ENCODE measurements at regions not wholly inside any gene's neighbourhood (a gene's known extent, or its start where the extent isn't known, plus 50 kb on each side); places are given as distances from the start of the nearest gene placed in this dataset.

- no peak for TF ChIP-seq CTCF (IDR thresholded peaks at IDR 0.05; ENCODE audit: borderline replicate concordance, insufficient read depth, low read depth, low read length)
- no peak overlapping the region for H3K4me3 ChIP-seq (ENCODE audit: low read depth, low read length)
Measured at GRCh38 chr10:47209466-47209865, 90.5 kb upstream of the GDF10 start.

GRCh38 chr10:47214520-47214919 lies 85.5 kb upstream of the GDF10 start:
- H3K4me3 ChIP-seq (ENCODE audit: low read depth, low read length) = no peak overlapping the region
- no peak for TF ChIP-seq CTCF (IDR thresholded peaks at IDR 0.05; ENCODE audit: borderline replicate concordance, insufficient read depth, low read depth, low read length)

- TF ChIP-seq CTCF (IDR thresholded peaks at IDR 0.05; ENCODE audit: borderline replicate concordance, insufficient read depth, low read depth, low read length) = no peak
- H3K4me3 ChIP-seq (ENCODE audit: low read depth, low read length) = no peak overlapping the region
Measured at GRCh38 chr10:47217113-47217512, 82.9 kb upstream of the GDF10 start.

- no peak for TF ChIP-seq CTCF (IDR thresholded peaks at IDR 0.05; ENCODE audit: borderline replicate concordance, insufficient read depth, low read depth, low read length)
- no peak overlapping the region for H3K4me3 ChIP-seq (ENCODE audit: low read depth, low read length)
Measured at GRCh38 chr10:47218803-47219202, 81.2 kb upstream of the GDF10 start.

GRCh38 chr10:47222461-47222860 lies 77.5 kb upstream of the GDF10 start:
- no peak overlapping the region for H3K4me3 ChIP-seq (ENCODE audit: low read depth, low read length)
- TF ChIP-seq CTCF (IDR thresholded peaks at IDR 0.05; ENCODE audit: borderline replicate concordance, insufficient read depth, low read depth, low read length) = no peak

GRCh38 chr10:47223236-47223635 lies 76.8 kb upstream of the GDF10 start:
- H3K4me3 ChIP-seq (ENCODE audit: low read depth, low read length) = no peak overlapping the region
- no peak for TF ChIP-seq CTCF (IDR thresholded peaks at IDR 0.05; ENCODE audit: borderline replicate concordance, insufficient read depth, low read depth, low read length)

GRCh38 chr10:47224546-47225218 lies 75.3 kb upstream of the GDF10 start:
- no peak for TF ChIP-seq CTCF (IDR thresholded peaks at IDR 0.05; ENCODE audit: borderline replicate concordance, insufficient read depth, low read depth, low read length)
- H3K4me3 ChIP-seq (ENCODE audit: low read depth, low read length) = no peak overlapping the region
